AG09309 (cell line): ENCODE measurements at regions not wholly inside any gene's neighbourhood (a gene's known extent, or its start where the extent isn't known, plus 50 kb on each side); places are given as distances from the start of the nearest gene placed in this dataset.

ENCODE experiments used
- DNase-seq: peaks from one replicate; pipeline ENCODE4 v3.0.0-alpha.2; 2010; ENCODE audit warnings: low read depth
- H3K4me3 ChIP-seq: 2 replicates; pipeline ENCODE4 v1.5.1; 2011; ENCODE audit warnings: mild to moderate bottlenecking, low read depth, low read length, moderate library complexity; ENCODE audit not compliant: control insufficient read depth
- CTCF ChIP-seq: IDR thresholded peaks from 2 replicates; pipeline ENCODE4 v1.5.1; 2011; ENCODE audit warnings: mild to moderate bottlenecking, low read depth, low read length, inconsistent platforms; ENCODE audit not compliant: insufficient read depth, control insufficient read depth; ENCODE audit errors: missing control alignments

GRCh38 chr13:58397596-58398387, 766.2 kb downstream of the PCDH17 start:
- TF ChIP-seq CTCF: no peak
- DNase-seq: no peak
- H3K4me3 ChIP-seq: no peak overlapping the region

GRCh38 chr13:58399263-58399662, 767.7 kb downstream of the PCDH17 start:
- TF ChIP-seq CTCF: no peak
- no peak for DNase-seq
- no peak overlapping the region for H3K4me3 ChIP-seq

GRCh38 chr13:58406545-58406944, 775.0 kb downstream of the PCDH17 start:
- DNase-seq: no peak
- no peak for TF ChIP-seq CTCF
- no peak overlapping the region for H3K4me3 ChIP-seq

GRCh38 chr13:58429917-58430316, 798.4 kb downstream of the PCDH17 start:
- no peak for DNase-seq
- no peak overlapping the region for H3K4me3 ChIP-seq

GRCh38 chr13:58434943-58435342, 803.4 kb downstream of the PCDH17 start:
- no peak for DNase-seq
- H3K4me3 ChIP-seq: no peak overlapping the region
- no peak for TF ChIP-seq CTCF

More at GRCh38 chr13:58429917-58430316, 798.4 kb downstream of the PCDH17 start:
- no peak for TF ChIP-seq CTCF

- H3K4me3 ChIP-seq: no peak overlapping the region
- no peak for DNase-seq
- no peak for TF ChIP-seq CTCF
These were observed 805.9 kb downstream of the PCDH17 start for GRCh38 chr13:58437427-58437826.
